Lung (tissue), 11 donors: ENCODE measurements at regions not wholly inside any gene's neighbourhood (a gene's known extent, or its start where the extent isn't known, plus 50 kb on each side); places are given as distances from the start of the nearest gene placed in this dataset.

Experiments
- ATAC-seq: fragments of 200-7000 bp; cut with Tn5 transposase; one replicate; pipeline ENCODE4 v1.9.1; 2020; ENCODE audit warnings: moderate number of reproducible peaks; ENCODE audit not compliant: insufficient read depth, low FRiP score
- DNase-seq, 3 donors: peaks; one replicate each; pipeline ENCODE4 v3.0.0-alpha.2; 2013 to 2017
- H3K27ac ChIP-seq, 2 donors: one replicate each; pipeline ENCODE4 v1.5.1; 2013; ENCODE audit warnings: mild to moderate bottlenecking in 2 of 2, moderate library complexity in 2 of 2, control low read depth in 1 of 2, inconsistent platforms in 1 of 2, low read depth in 1 of 2, low read length in 1 of 2
- H3K27me3 ChIP-seq, 3 donors: one replicate each; pipeline ENCODE4 v1.5.1; 2013; ENCODE audit warnings: low read length in 2 of 3; ENCODE audit not compliant: control insufficient read depth in 3 of 3, insufficient read depth in 3 of 3
- H3K36me3 ChIP-seq, 4 donors: one replicate each; pipeline ENCODE4 v1.5.1; 2013; ENCODE audit warnings: low read length in 4 of 4, mild to moderate bottlenecking in 1 of 4, moderate library complexity in 1 of 4; ENCODE audit not compliant: control insufficient read depth in 4 of 4, insufficient read depth in 4 of 4
- H3K4me1 ChIP-seq, 5 donors: one replicate each; pipeline ENCODE4 v1.5.1; 2013; ENCODE audit warnings: low read length in 5 of 5, mild to moderate bottlenecking in 2 of 5, moderate library complexity in 1 of 5; ENCODE audit not compliant: control insufficient read depth in 5 of 5, insufficient read depth in 5 of 5
- H3K4me3 ChIP-seq: one replicate; pipeline ENCODE4 v1.5.1; 2013; ENCODE audit warnings: mild to moderate bottlenecking, control low read depth, moderate library complexity
- H3K9ac ChIP-seq, 2 donors: one replicate each; pipeline ENCODE4 v1.5.1; 2013; ENCODE audit warnings: low read length in 2 of 2, control low read depth in 1 of 2; ENCODE audit not compliant: insufficient read depth in 1 of 2
- H3K9me3 ChIP-seq, 4 donors: one replicate each; pipeline ENCODE4 v1.5.1; 2013; ENCODE audit warnings: low read length in 3 of 4, mild to moderate bottlenecking in 1 of 4, moderate library complexity in 1 of 4; ENCODE audit not compliant: control insufficient read depth in 4 of 4, insufficient read depth in 3 of 4
- WGBS, 2 donors: extraction: QIAGEN DNeasy Blood & Tissue Kit; methylation state at CpG; one replicate each; pipeline ENCODE4 v1.1.7; 2013; 5-methylcytosine and 5-hydroxymethylcytosine counted together
- TF ChIP-seq, protein P1 (sequence below): IDR thresholded peaks from 2 replicates; pipeline ENCODE4 v1.5.1; 2012; ENCODE audit warnings: mild to moderate bottlenecking; ENCODE audit errors: control extremely low read depth, extremely low read depth
- donor health status: control.
- donor health status: control.
- donor health status: Bipolar disorder and iron deficiency.
- donor health status: healthy.
- donor health status: DM: yes; HTN: yes; CAD: no.

DNA sequence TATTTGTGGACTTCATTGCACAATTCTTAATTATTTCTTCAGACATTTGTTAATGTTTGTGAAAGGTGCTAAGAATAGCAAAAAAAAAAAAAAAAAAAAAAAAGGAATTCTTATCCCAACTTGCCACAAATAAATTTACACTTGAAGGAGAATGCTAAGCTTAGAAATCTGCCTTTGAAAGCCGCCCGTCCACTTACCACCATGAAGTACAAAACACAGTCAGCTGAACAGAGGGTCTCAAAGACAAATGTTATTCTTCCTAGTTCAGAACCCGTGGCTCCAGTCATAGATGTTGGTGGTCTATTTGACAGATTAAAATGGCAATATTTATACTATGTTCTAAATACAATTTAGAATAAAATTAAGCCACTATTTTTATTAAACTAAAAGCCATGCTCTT lies 141.2 kb downstream of the ELAPOR2 start:
- 87 to 91% methylated on average over 3 of the region's 3 CpGs for WGBS, 2 donors
- TF ChIP-seq, protein P1, sequence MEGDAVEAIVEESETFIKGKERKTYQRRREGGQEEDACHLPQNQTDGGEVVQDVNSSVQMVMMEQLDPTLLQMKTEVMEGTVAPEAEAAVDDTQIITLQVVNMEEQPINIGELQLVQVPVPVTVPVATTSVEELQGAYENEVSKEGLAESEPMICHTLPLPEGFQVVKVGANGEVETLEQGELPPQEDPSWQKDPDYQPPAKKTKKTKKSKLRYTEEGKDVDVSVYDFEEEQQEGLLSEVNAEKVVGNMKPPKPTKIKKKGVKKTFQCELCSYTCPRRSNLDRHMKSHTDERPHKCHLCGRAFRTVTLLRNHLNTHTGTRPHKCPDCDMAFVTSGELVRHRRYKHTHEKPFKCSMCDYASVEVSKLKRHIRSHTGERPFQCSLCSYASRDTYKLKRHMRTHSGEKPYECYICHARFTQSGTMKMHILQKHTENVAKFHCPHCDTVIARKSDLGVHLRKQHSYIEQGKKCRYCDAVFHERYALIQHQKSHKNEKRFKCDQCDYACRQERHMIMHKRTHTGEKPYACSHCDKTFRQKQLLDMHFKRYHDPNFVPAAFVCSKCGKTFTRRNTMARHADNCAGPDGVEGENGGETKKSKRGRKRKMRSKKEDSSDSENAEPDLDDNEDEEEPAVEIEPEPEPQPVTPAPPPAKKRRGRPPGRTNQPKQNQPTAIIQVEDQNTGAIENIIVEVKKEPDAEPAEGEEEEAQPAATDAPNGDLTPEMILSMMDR: no peak
- Histone ChIP-seq H3K4me3 (no peak overlapping the region), H3K4me1 (no peaks in the 10 kb centered on the region), H3K27ac (no peak overlapping the region), H3K9ac (no peak overlapping the region), H3K27me3 (no peaks in the 10 kb centered on the region), H3K9me3 (no peaks in the 10 kb centered on the region), H3K36me3 (no peaks in the 10 kb centered on the region)
- DNase-seq (no peak), ATAC-seq (no peak)

DNA sequence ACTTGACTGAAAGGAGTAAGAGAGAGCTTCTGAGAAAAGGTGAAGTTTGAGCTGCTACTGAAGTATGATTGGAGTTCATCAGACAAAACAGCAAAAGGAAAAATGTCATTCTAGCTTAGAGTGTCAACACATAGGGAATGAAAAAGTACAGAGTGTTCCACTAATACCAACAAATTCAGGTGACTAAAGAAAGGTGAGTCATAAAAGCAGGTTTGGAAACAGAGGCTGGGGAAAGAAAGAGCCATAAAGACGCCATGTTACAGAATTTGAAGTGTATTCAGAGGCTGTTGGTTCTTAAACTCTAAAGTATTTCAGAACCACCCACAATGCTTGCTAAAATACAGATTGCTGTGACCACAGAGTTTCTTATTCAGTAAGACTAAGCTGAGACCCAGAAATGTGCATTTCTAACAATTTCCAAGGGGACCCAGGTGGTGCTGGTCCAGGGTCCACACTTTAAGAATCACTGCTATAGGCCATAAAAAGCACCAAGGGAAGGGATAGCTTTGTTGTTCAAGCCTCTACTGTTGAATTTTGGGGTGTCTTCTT lies 143.1 kb downstream of the ELAPOR2 start:
- Histone ChIP-seq H3K27ac (no peak overlapping the region), H3K27me3 (no peaks in the 10 kb centered on the region), H3K9me3 (no peaks in the 10 kb centered on the region), H3K36me3 (peaks cover 0 to 2% (median 0%) of the 10 kb centered on the region in 4 donors), H3K4me1 (no peaks in the 10 kb centered on the region), H3K9ac (no peak overlapping the region), H3K4me3 (no peak overlapping the region)
- DNase-seq (no peak), ATAC-seq (no peak)
- TF ChIP-seq, protein P1: no peak
- WGBS, 2 donors: 84 to 88% methylated on average over 1 of the region's 1 CpG

DNA sequence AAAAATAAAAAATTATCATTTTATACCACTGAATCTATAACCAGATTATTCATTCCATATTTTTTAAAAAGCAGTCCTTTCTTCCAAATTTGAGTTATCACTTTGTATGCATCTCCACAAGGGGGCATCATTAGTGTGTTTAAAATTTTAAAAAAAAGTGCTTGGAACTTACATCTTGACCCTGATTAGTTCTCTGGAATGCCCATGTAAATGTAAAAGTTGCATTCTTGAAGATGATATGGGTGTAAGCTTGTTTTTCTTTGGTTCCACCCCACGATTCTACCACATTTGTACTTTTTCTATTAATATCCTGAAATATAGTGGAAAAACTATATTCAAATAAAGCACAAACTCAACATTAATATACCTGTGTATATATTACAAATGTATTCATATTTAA lies 144.9 kb downstream of the ELAPOR2 start:
- Histone ChIP-seq H3K36me3 (peaks cover 0 to 2% (median 0%) of the 10 kb centered on the region in 4 donors), H3K27ac (no peak overlapping the region), H3K4me3 (no peak overlapping the region), H3K9ac (no peak overlapping the region), H3K27me3 (no peaks in the 10 kb centered on the region), H3K9me3 (no peaks in the 10 kb centered on the region), H3K4me1 (no peaks in the 10 kb centered on the region)
- WGBS, 2 donors: 61 to 83% methylated on average over 1 of the region's 1 CpG
- peak in 1 of 3 donors; percentile 30 for DNase-seq
- TF ChIP-seq, protein P1: no peak
- no peak for ATAC-seq
